ENCODE measurements at regions not wholly inside any gene's neighbourhood (a gene's known extent, or its start where the extent isn't known, plus 50 kb on each side); places are given as distances from the start of the nearest gene placed in this dataset.

DNA sequence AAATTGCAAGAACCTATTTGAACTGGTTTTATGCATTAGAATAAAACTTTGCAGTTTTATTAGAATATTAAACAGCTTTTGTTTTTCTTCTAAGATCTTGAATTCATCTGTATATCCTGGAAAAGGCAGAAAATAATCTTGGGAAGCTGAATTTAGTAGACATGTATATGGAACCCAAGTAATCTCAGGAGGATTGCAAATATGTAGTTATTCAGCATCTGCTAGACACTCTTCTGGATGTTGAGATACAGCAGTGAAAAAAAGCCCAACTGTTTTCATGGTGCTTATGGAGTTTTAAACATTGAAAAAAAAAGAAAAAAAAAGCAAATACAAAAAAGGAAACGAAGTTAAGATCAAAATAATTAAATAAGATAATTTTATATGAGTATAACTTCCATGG is 922.2 kb upstream of the SEMA6A start:
- no peaks in the 10 kb centered on the region for H3K79me2 ChIP-seq (ENCODE audit: low read length)
- no peak for DNase-seq
- no peak overlapping the region for H3K4me3 ChIP-seq (ENCODE audit: low read length)
- H3K36me3 ChIP-seq (replicated peaks; ENCODE audit: insufficient read depth, low read length) = no peaks in the 10 kb centered on the region
- H3K9me2 ChIP-seq (replicated peaks; ENCODE audit: insufficient read depth, low read length) = no peaks in the 10 kb centered on the region
- H3K27ac ChIP-seq (ENCODE audit: low read length) = no peak overlapping the region
- no peak overlapping the region for H3K9ac ChIP-seq (ENCODE audit: low read length)
- H3K27me3 ChIP-seq (replicated peaks; ENCODE audit: insufficient read depth, low read length) = no peaks in the 10 kb centered on the region
- H3K4me2 ChIP-seq (ENCODE audit: low read depth, low read length) = no peak overlapping the region
- no peak overlapping the region for H2AFZ ChIP-seq (ENCODE audit: low read length)
- H4K20me1 ChIP-seq (ENCODE audit: insufficient read depth, low read length) = no peaks in the 10 kb centered on the region
- TF ChIP-seq, protein P1, sequence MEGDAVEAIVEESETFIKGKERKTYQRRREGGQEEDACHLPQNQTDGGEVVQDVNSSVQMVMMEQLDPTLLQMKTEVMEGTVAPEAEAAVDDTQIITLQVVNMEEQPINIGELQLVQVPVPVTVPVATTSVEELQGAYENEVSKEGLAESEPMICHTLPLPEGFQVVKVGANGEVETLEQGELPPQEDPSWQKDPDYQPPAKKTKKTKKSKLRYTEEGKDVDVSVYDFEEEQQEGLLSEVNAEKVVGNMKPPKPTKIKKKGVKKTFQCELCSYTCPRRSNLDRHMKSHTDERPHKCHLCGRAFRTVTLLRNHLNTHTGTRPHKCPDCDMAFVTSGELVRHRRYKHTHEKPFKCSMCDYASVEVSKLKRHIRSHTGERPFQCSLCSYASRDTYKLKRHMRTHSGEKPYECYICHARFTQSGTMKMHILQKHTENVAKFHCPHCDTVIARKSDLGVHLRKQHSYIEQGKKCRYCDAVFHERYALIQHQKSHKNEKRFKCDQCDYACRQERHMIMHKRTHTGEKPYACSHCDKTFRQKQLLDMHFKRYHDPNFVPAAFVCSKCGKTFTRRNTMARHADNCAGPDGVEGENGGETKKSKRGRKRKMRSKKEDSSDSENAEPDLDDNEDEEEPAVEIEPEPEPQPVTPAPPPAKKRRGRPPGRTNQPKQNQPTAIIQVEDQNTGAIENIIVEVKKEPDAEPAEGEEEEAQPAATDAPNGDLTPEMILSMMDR (IDR thresholded peaks at IDR 0.05; ENCODE audit: low read length) = no peak
- TF ChIP-seq EZH2 (optimal IDR thresholded peaks at IDR 0.05; ENCODE audit: low read depth, low read length) = no peak
- no peak for TF ChIP-seq EZH2phosphoT487 (IDR thresholded peaks at IDR 0.05; ENCODE audit: low read length)
- H3K9me3 ChIP-seq (replicated peaks; ENCODE audit: insufficient read depth, low read length) = no peaks in the 10 kb centered on the region
- H3K4me1 ChIP-seq (ENCODE audit: low read length) = no peaks in the 10 kb centered on the region
- no peaks in the 10 kb centered on the region for H3F3A ChIP-seq (ENCODE audit: insufficient read depth, low read length)

DNA sequence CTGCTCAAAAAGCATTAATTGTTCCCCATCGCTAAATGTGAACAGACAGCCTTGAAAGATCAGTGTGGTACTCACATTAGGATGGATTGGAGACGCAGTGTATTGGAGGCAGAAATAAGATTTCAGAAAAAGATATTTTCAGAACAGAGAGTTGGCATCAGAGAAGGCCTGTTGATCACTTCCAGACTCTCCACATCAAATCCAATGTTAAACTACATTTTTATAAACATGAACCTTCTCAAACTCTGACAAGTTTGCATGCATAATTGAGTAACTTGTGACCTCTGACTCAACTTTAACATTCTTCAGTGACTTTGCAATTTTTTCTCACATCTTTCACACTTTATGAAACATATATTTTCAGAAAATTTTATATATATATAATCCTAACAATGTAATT is 919.6 kb upstream of the SEMA6A start:
- H3K9me2 ChIP-seq (replicated peaks; ENCODE audit: insufficient read depth, low read length) = no peaks in the 10 kb centered on the region
- H3K79me2 ChIP-seq (ENCODE audit: low read length) = no peaks in the 10 kb centered on the region
- no peaks in the 10 kb centered on the region for H3K9me3 ChIP-seq (replicated peaks; ENCODE audit: insufficient read depth, low read length)
- no peaks in the 10 kb centered on the region for H4K20me1 ChIP-seq (ENCODE audit: insufficient read depth, low read length)
- H3K4me1 ChIP-seq (ENCODE audit: low read length) = no peaks in the 10 kb centered on the region
- H3K9ac ChIP-seq (ENCODE audit: low read length) = no peak overlapping the region
- H3K4me3 ChIP-seq (ENCODE audit: low read length) = no peak overlapping the region
- no peaks in the 10 kb centered on the region for H3K27me3 ChIP-seq (replicated peaks; ENCODE audit: insufficient read depth, low read length)
- no peaks in the 10 kb centered on the region for H3F3A ChIP-seq (ENCODE audit: insufficient read depth, low read length)
- H3K27ac ChIP-seq (ENCODE audit: low read length) = no peak overlapping the region
- H3K4me2 ChIP-seq (ENCODE audit: low read depth, low read length) = no peak overlapping the region
- no peak overlapping the region for H2AFZ ChIP-seq (ENCODE audit: low read length)
- H3K36me3 ChIP-seq (replicated peaks; ENCODE audit: insufficient read depth, low read length) = no peaks in the 10 kb centered on the region
- TF ChIP-seq, protein P1 (IDR thresholded peaks at IDR 0.05; ENCODE audit: low read length) = no peak
- TF ChIP-seq EZH2 (optimal IDR thresholded peaks at IDR 0.05; ENCODE audit: low read depth, low read length) (no peak), EZH2phosphoT487 (IDR thresholded peaks at IDR 0.05; ENCODE audit: low read length) (no peak)
- no peak for DNase-seq

DNA sequence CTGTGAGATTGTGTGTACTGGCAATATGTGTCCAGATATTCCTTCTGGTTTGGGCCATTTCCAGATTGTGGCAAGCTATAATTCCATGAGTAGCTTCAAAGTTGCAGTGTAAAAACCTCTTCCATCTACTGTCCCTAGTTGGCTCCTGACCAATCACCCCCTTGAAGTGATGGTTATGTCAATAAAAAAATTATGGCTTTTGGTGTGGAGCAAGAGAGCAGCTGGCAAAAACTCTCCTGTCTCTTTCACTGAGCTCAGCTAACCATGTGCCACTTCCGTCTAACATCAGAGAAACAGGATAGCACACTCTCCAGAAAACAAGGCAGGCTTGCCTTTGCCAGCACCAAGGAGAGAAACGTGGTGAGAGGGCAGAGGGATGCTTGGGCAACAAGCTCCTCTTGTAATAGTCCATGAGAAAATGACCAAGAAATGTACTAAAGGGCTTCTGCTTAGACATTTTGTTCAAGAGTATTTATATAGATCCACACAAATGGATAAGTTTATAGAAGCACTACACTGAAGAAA is 914.4 kb upstream of the SEMA6A start:
- no peak overlapping the region for H2AFZ ChIP-seq (ENCODE audit: low read length)
- no peaks in the 10 kb centered on the region for H3K9me2 ChIP-seq (replicated peaks; ENCODE audit: insufficient read depth, low read length)
- no peak overlapping the region for H3K9ac ChIP-seq (ENCODE audit: low read length)
- no peaks in the 10 kb centered on the region for H3K36me3 ChIP-seq (replicated peaks; ENCODE audit: insufficient read depth, low read length)
- no peak overlapping the region for H3K4me2 ChIP-seq (ENCODE audit: low read depth, low read length)
- H3K79me2 ChIP-seq (ENCODE audit: low read length) = no peaks in the 10 kb centered on the region
- no peaks in the 10 kb centered on the region for H3K27me3 ChIP-seq (replicated peaks; ENCODE audit: insufficient read depth, low read length)
- no peak overlapping the region for H3K4me3 ChIP-seq (ENCODE audit: low read length)
- no peak for DNase-seq
- no peaks in the 10 kb centered on the region for H3K9me3 ChIP-seq (replicated peaks; ENCODE audit: insufficient read depth, low read length)
- H3K4me1 ChIP-seq (ENCODE audit: low read length) = no peaks in the 10 kb centered on the region
- H3F3A ChIP-seq (ENCODE audit: insufficient read depth, low read length) = no peaks in the 10 kb centered on the region
- no peak overlapping the region for H3K27ac ChIP-seq (ENCODE audit: low read length)
- TF ChIP-seq, protein P1 (IDR thresholded peaks at IDR 0.05; ENCODE audit: low read length) = no peak
- TF ChIP-seq EZH2phosphoT487 (IDR thresholded peaks at IDR 0.05; ENCODE audit: low read length) (no peak), EZH2 (optimal IDR thresholded peaks at IDR 0.05; ENCODE audit: low read depth, low read length) (no peak)
- no peaks in the 10 kb centered on the region for H4K20me1 ChIP-seq (ENCODE audit: insufficient read depth, low read length)
